ENCODE measurements at regions not wholly inside any gene's neighbourhood (a gene's known extent, or its start where the extent isn't known, plus 50 kb on each side); places are given as distances from the start of the nearest gene placed in this dataset.
"Not testable (repeated sequence)": the region's sequence is repeated elsewhere in the genome, so short reads cannot be mapped to it uniquely, and the experiment has no call there.

- no peak for DNase-seq
Measured at GRCh38 chr5:120093178-120093577, 370.9 kb upstream of the PRR16 start.

DNA sequence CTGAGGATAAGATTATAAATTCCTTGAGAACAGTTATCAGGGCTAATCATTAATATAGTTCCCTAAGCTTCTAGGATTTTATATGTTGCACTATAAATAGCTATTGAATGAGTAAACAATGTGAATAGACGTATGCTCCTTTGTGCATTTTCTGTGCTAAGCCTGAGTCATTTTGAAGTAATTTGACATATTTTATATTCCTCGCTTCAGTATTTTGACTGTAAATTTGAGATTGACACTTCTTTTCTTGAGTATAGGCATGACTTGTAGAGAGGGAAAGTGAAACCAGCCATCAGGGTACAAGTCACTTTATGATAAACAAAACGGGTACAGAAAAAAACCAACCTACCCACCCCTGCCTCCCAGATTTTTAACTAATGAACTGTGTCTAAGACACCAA lies 367.7 kb upstream of the PRR16 start:
- no peak for DNase-seq

DNA sequence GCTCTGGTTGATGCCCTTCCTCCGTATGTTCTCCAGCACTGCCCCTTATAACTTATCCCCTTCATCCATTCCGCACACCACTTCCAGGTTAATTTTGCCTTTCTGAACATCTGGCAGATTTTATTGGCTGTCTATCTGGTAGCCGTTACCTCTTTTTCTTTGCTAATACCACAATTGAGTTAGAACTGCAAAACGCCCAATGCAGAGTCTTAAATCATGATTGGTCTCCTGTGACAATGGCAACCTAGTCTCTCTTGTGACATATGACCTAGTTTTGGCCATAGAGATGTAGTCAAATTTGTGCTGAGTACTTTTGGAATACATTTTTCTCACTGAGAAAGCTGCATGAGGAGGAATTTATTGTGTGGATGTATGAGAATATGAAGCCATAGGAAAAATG lies 365.7 kb upstream of the PRR16 start:
- no peak for DNase-seq

DNA sequence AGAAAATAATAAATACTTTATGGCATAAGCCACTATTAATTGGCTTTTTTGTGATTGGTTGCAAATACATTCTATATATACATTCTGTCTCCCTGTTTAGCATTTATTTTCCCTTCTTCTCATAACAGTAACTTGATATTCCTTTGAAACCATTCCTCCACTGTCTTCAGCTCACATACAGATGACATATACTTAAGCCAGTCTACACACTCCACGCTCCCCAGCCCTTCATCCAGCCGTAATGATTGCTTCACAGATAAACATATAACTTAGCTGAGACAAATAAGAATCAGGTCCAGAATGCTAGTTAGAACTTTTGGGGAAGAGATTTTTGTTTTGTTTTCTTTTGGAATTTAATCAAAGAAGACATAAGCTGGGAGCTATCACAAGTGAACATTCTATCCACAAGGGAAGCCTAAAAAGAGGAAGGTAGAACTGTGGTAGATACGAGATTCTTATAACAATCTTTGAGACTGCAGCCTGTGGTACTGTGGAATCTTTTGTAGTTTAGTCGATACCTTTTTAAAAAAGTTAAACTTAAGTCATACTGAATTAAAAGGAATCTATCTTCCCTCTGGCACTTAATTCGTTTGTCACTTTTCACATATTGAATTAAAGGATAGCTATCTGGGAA lies 365.1 kb upstream of the PRR16 start:
- DNase-seq, result no peak

DNA sequence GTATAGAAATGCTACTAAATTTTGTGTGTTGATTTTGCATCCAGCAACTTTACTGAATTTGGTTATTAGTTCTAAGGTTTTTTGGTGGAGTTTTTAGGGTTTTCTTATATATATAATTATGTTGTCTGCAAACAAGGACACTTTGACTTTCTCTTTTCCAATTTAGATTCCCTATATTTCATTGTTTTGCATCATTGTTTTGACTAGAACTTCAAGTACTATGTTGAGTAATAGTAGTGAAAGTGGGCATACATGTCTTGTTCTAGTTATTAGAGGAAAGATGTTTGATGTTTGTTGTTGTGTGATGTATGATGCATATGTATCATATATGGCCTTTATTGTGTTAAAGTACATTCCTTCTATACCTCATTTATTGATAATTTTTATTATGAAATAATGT lies 362.3 kb upstream of the PRR16 start:
- DNase-seq, result no peak

- DNase-seq, result no peak
Measured at GRCh38 chr5:120103495-120103894, 360.6 kb upstream of the PRR16 start.

DNA sequence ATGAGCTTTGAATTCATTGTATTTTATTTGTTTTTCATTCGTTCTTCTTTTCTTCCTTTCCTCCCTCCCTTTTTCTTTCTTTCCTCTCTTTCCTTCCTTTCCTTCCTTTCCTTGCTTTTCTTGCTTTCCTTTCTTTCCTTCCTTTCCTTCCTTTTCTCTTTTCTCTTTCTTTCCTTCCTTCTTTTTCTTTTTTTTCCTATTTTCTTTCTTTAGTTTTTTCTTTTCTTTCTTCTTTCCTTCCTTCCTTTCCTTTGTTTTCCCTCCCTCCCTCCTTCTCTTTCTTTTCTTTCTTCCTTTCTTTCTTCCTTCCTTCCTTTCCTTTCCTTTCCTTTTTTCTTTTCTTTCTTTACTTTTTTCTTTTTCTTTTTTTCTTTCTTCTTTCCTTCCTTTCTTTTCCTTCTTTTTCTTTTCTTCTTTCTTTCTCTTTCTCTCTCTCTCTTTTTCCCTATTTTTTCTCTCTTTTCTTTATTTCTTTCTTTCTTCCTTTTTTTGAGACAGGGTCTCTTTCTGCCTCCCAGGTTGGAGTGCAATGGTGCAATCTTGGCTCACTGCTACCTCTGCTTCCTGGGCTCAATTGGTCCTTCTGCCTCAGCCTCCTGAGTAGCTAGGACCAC lies 357.1 kb upstream of the PRR16 start:
- DNase-seq, result no peak

GRCh38 chr5:120108586-120109248 lies 355.4 kb upstream of the PRR16 start:
- no peak for DNase-seq

DNA sequence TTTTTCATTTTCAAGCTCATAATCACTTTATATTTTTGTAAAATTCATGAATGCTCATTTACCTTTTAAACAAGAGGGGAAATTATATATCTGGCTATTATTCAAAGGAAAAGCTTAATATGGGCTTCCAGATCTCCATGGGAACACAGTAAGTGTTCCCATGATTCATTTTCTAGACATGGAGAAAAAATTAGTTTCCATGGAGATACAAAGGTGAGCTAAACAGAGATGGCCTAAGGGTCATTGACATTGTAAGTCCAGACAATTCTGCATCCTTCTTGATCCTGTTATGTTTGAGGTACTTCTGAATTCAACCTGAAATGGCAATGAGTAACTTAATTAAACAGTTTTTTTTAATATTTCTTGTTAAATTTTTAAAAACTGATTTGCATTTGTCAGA lies 341.4 kb upstream of the PRR16 start:
- no peak for DNase-seq

DNA sequence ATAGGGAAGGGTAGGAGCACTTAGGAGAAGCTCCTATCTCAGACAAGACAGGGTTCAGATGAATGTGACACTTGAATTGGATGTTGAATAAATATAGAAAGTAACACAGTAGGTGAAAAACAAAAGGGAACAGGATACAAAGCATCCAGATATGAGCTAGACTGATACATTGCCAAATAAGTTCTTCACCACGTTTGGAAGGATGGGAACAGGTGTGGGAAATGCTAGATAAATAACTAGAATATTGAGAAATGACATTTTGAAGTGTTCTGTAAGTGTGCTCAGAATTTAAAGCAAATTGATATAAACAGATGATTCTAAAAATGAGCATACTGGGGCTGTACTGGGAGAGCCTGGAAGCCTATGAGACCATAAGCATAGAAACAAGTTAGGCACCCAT lies 340.1 kb upstream of the PRR16 start:
- no peak for DNase-seq

GRCh38 chr5:120124961-120125360 lies 339.1 kb upstream of the PRR16 start:
- no peak for DNase-seq

- DNase-seq, result peak; percentile 8
Measured at GRCh38 chr5:120132347-120132746, 331.8 kb upstream of the PRR16 start.

DNA sequence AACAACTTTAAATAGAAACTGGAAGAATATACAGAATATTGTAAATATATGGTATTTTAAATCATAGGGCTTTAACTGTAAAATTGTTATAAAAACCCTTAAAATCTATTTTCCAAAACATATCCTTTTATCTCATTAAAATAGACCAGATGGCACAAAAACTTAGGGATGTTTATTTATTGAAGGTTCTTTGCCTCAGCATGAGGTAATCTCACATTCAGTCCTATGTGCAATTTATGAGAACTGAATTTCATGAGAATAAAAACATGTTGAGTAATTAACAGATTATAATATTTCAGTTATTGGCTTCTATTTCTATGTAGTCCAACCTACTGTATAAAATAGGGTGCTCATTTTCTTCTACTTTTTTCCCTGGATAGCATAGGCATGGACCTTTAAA lies 329.2 kb upstream of the PRR16 start:
- no peak for DNase-seq

DNA sequence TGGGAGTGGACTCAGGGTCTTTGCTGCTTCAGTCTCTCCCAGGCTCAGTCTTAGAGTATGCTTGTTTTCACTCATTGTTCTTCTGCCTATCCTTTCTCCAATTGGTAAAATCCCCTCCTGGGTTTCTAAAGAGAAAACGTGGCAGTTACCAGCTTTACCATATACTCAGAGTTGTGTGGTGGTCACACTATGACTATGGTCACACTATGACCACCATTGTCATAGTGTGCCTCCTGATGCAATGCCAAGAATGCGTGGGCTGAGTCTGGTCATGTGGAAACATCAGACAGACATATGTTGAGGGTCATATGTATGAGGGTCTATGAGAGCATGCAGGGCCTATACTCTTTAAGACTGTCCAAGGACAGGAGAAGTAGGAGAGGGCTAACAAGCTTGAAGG lies 326.5 kb upstream of the PRR16 start:
- DNase-seq, result no peak

GRCh38 chr5:120139039-120139438 lies 325.1 kb upstream of the PRR16 start:
- DNase-seq, result no peak

DNA sequence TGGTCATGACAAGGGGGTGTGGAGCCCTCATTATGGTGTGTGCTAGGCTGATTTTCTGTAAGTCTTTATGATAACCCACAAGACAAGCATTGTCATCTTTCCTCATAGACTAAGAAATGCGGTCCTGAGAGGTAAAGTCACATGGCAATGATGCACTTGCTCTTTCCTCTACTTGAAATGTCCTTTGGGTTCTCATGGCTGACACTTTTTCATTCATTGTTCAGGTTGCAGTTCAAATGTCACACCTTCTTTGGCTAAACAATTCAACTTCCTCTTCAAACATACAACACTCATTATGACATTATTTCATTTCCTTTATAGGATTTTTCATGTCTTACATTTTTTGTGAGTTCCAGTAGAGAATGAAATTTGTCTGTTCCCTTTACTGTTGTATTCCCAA lies 323.6 kb upstream of the PRR16 start:
- DNase-seq, result no peak

- DNase-seq, result no peak
Measured at GRCh38 chr5:120141076-120141475, 323.0 kb upstream of the PRR16 start.

DNA sequence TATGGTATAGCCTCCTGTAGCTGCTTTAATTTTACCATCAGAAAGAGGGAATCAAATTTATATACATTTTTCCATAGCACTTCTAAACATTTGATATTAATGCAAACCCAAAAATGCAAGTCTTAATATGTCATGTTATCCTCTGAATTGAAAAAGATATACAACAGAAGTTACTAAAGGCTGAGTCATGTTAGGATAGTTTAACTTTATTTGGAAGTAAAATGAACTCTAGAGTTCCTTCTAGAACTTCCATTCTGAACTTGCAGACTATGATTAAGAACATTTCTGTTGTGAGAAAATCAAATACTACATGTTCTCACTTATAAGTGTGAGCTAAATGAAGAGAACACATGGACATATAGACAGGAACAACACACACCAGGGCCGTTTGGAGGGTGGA lies 317.3 kb upstream of the PRR16 start:
- no peak for DNase-seq

GRCh38 chr5:120147911-120148310 lies 316.2 kb upstream of the PRR16 start:
- not testable (repeated sequence) for DNase-seq

GRCh38 chr5:120150770-120151169 lies 313.3 kb upstream of the PRR16 start:
- no peak for DNase-seq

- DNase-seq, result no peak
Measured at GRCh38 chr5:120151181-120151580, 312.9 kb upstream of the PRR16 start.

- DNase-seq, result no peak
Measured at GRCh38 chr5:120151825-120152224, 312.3 kb upstream of the PRR16 start.

DNA sequence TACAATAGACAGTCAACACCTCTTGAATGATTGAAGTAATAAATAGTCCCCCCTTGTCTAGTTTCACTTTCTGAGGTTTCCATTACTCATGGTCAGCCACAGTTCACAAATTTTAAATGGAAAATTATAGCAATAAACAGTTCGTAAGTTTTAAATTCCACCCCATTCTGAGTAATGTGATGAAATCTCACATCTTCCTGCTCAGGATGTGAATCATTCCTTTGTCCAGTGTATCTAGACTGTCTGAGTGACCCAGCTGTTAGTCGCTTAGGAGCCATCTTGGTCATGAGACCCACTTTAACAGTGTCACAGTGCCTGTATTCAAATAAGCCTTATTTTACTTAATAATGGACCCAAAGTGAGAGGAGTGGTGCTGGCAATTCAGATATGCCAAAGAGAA lies 311.6 kb upstream of the PRR16 start:
- DNase-seq, result no peak

DNA sequence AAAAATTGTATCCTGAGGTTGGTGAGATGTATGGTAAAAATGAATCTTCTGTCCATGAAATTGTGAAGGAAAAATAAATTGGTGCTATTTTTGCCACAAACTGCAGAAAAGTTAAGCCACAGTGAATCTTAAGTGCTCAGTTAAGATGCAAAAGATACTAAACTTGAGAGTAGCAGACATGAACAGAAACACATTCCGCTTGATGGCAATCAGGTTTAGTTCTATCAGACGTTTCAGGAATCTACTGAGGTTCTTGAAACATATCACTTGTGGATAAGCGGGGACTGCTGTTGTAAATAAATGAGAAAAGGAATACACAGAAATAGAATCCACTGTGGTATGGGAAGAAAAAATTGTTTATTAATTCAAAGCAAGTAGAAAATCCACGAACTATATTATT lies 311.2 kb upstream of the PRR16 start:
- no peak for DNase-seq

DNA sequence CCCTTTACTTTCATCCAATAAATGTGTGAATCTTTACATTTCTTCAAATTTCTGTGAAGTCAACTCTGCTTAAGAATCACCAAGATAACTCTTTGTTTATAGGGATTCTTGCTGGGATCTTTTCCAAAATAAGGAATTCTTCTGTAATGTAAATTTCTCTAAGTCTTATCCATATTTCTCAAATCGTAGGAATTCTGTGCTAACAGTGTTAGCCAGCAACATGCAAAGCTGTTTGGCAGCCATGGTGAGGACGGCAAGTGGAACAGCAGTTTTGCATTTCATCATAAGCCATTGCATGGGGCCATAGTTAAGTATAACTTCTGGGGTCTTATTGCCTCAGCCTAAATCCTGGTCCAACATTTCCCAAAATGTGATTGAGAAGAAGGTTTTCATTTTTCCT lies 310.5 kb upstream of the PRR16 start:
- DNase-seq, result no peak
